HEK293T (cell line): ENCODE measurements at regions not wholly inside any gene's neighbourhood (a gene's known extent, or its start where the extent isn't known, plus 50 kb on each side); places are given as distances from the start of the nearest gene placed in this dataset.

Experiments used
- CTCF ChIA-PET: fragments of 350-600 bp; formaldehyde crosslinking; extraction: SDS; loops from one replicate; lab custom pipeline; 2021; ENCODE audit warnings: antibody characterized with exemption, inconsistent platforms; lab: Yijun Ruan, JAX
- POLR2A ChIA-PET: fragments of 350-600 bp; formaldehyde crosslinking; extraction: SDS; loops from one replicate; lab custom pipeline; 2020; ENCODE audit warnings: antibody characterized with exemption, inconsistent platforms; lab: Yijun Ruan, JAX
- DNase-seq: peaks from one replicate; pipeline ENCODE4 v3.0.0; 2012; ENCODE audit warnings: mixed read lengths; ENCODE audit errors: extremely low spot score
- ARNT ChIP-seq: fragments of 450-650 bp; IDR thresholded peaks from 2 replicates; pipeline ENCODE4 v1.6.1; 2017; ENCODE audit warnings: mild to moderate bottlenecking
- BHLHE40 ChIP-seq: fragments of 450-650 bp; IDR thresholded peaks from 2 replicates; pipeline ENCODE4 v1.6.1; 2016; ENCODE audit warnings: mild to moderate bottlenecking, moderate library complexity, borderline replicate concordance
- CTBP1 ChIP-seq: fragments of 450-650 bp; IDR thresholded peaks from 2 replicates; pipeline ENCODE4 v1.6.1; 2016; ENCODE audit warnings: borderline replicate concordance
- ELF4 ChIP-seq: fragments of 450-650 bp; IDR thresholded peaks from 2 replicates; pipeline ENCODE4 v1.6.1; 2017; ENCODE audit warnings: antibody characterized with exemption
- FOXA1 ChIP-seq: fragments of 450-650 bp; IDR thresholded peaks from 2 replicates; pipeline ENCODE4 v1.6.1; 2016; ENCODE audit warnings: mild to moderate bottlenecking
- FOXK2 ChIP-seq: fragments of 450-650 bp; IDR thresholded peaks from 2 replicates; pipeline ENCODE4 v1.6.1; 2016; ENCODE audit warnings: mild to moderate bottlenecking
- FOXM1 ChIP-seq: fragments of 450-650 bp; IDR thresholded peaks from 2 replicates; pipeline ENCODE4 v1.6.1; 2017; ENCODE audit warnings: mild to moderate bottlenecking, borderline replicate concordance
- HDGF ChIP-seq: fragments of 450-650 bp; IDR thresholded peaks from 2 replicates; pipeline ENCODE4 v1.6.1; 2017; ENCODE audit warnings: antibody characterized with exemption, borderline replicate concordance
- L3MBTL2 ChIP-seq: fragments of 450-650 bp; conservative IDR thresholded peaks from 2 replicates; pipeline ENCODE4 v1.6.1; 2016; ENCODE audit warnings: mild to moderate bottlenecking
- LEF1 ChIP-seq: fragments of 450-650 bp; IDR thresholded peaks from 2 replicates; pipeline ENCODE4 v1.6.1; 2017; ENCODE audit warnings: mild to moderate bottlenecking, borderline replicate concordance
- NFRKB ChIP-seq: fragments of 450-650 bp; IDR thresholded peaks from 2 replicates; pipeline ENCODE4 v1.6.1; 2016; ENCODE audit warnings: mild to moderate bottlenecking, moderate library complexity
- SP1 ChIP-seq: fragments of 450-650 bp; IDR thresholded peaks from 2 replicates; pipeline ENCODE4 v1.6.1; 2017
- SUZ12 ChIP-seq: fragments of 450-650 bp; IDR thresholded peaks from 2 replicates; pipeline ENCODE4 v1.6.1; 2016; ENCODE audit warnings: mild to moderate bottlenecking
- TARDBP ChIP-seq: fragments of 450-650 bp; IDR thresholded peaks from 2 replicates; pipeline ENCODE4 v1.6.1; 2016
- ZNF384 ChIP-seq: fragments of 450-650 bp; IDR thresholded peaks from 2 replicates; pipeline ENCODE4 v1.6.1; 2016
- TF ChIP-seq, protein P1 (sequence below): fragments of 450-650 bp; IDR thresholded peaks from 2 replicates; pipeline ENCODE4 v1.6.1; 2016

DNA sequence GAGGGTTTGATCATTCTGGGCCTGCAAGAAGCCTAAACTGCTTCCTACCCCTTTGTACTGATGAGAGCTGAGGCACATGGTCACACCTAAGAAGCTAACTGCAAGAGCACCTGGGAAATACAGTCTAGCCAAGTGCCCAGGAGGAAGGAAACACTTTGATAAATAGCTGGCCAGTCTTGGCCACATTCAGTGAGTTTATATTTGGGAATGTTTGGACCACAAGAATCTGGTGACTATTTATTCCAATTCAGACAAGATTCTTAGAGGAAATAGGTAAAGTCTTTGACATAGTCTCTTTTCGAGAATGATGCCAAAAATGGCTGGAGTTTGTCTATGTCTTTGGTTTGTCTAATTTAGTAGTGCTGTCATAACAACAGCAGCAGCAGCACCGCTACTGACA is 213.6 kb downstream of the KIF20B start:
- DNase-seq: no peak
- CTCF ChIA-PET: no interaction called here
- no peak for TF ChIP-seq HDGF
- TF ChIP-seq, protein P1, sequence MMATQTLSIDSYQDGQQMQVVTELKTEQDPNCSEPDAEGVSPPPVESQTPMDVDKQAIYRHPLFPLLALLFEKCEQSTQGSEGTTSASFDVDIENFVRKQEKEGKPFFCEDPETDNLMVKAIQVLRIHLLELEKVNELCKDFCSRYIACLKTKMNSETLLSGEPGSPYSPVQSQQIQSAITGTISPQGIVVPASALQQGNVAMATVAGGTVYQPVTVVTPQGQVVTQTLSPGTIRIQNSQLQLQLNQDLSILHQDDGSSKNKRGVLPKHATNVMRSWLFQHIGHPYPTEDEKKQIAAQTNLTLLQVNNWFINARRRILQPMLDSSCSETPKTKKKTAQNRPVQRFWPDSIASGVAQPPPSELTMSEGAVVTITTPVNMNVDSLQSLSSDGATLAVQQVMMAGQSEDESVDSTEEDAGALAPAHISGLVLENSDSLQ: no peak
- no peak for TF ChIP-seq SUZ12
- TF ChIP-seq BHLHE40: no peak
- no peak for TF ChIP-seq LEF1
- TF ChIP-seq CTBP1: no peak
- TF ChIP-seq ZNF384: no peak
- TF ChIP-seq FOXK2: no peak
- TF ChIP-seq TARDBP: no peak
- TF ChIP-seq FOXM1: no peak
- TF ChIP-seq NFRKB: no peak
- no peak for TF ChIP-seq L3MBTL2
- TF ChIP-seq SP1: no peak
- TF ChIP-seq ARNT: no peak
- no peak for TF ChIP-seq ELF4
- no peak for TF ChIP-seq FOXA1
- POLR2A ChIA-PET: no interaction called here

DNA sequence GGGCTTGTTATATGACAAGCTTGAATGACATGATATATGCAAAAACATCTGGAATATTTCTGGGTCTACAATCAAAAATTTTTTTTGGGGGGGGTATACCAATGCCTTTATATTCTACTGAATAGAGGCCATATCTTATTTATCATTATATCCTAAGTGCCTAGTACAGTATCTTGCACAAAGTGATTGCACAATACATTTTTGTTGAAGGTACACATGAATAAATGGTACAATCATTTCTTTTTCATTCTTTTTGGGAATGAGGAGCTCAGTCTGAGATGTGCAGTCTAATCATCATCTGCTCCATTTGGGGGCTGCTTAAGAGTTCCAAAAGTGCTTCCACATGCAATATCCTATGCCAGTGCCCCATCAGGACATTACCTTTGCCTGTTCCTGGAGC is 214.6 kb downstream of the KIF20B start:
- ChIA-PET POLR2A (no interaction called here), CTCF (no interaction called here)
- TF ChIP-seq LEF1 (no peak), CTBP1 (no peak), HDGF (no peak), ELF4 (no peak)
- DNase-seq: no peak

GRCh38 chr10:89916468-89917215 is 215.3 kb downstream of the KIF20B start:
- TF ChIP-seq CTBP1 (no peak), TARDBP (no peak), LEF1 (no peak), SP1 (no peak), BHLHE40 (no peak), ELF4 (no peak), FOXK2 (no peak), ARNT (no peak), SUZ12 (no peak), ZNF384 (no peak), L3MBTL2 (no peak), NFRKB (no peak), FOXM1 (no peak), FOXA1 (no peak), HDGF (no peak)
- TF ChIP-seq, protein P1: no peak
- no peak for DNase-seq
- POLR2A ChIA-PET: no interaction called here
- CTCF ChIA-PET: no interaction called here

GRCh38 chr10:89921403-89921802 is 220.0 kb downstream of the KIF20B start:
- DNase-seq: no peak
- TF ChIP-seq L3MBTL2 (no peak), SUZ12 (no peak), TARDBP (no peak), CTBP1 (no peak), ARNT (no peak), ELF4 (no peak), ZNF384 (no peak), FOXK2 (no peak), LEF1 (no peak), SP1 (no peak), NFRKB (no peak), BHLHE40 (no peak), HDGF (no peak), FOXA1 (no peak), FOXM1 (no peak)
- TF ChIP-seq, protein P1: no peak
- ChIA-PET CTCF (no interaction called here), POLR2A (no interaction called here)

- ChIA-PET CTCF (no interaction called here), POLR2A (no interaction called here)
- DNase-seq: no peak
- TF ChIP-seq LEF1 (no peak), L3MBTL2 (no peak), BHLHE40 (no peak), FOXA1 (no peak), ZNF384 (no peak), TARDBP (no peak), FOXM1 (no peak), CTBP1 (no peak), FOXK2 (no peak), ARNT (no peak), SP1 (no peak), NFRKB (no peak), SUZ12 (no peak), HDGF (no peak)
- TF ChIP-seq, protein P1: no peak
Observed at GRCh38 chr10:89923661-89924060, 222.3 kb downstream of the KIF20B start.
